AG09309 (cell line): ENCODE measurements at regions not wholly inside any gene's neighbourhood (a gene's known extent, or its start where the extent isn't known, plus 50 kb on each side); places are given as distances from the start of the nearest gene placed in this dataset.

ENCODE experiments used
- DNase-seq: peaks from one replicate; pipeline ENCODE4 v3.0.0-alpha.2; 2010; ENCODE audit warnings: low read depth
- H3K4me3 ChIP-seq: 2 replicates; pipeline ENCODE4 v1.5.1; 2011; ENCODE audit warnings: mild to moderate bottlenecking, low read depth, low read length, moderate library complexity; ENCODE audit not compliant: control insufficient read depth
- CTCF ChIP-seq: IDR thresholded peaks from 2 replicates; pipeline ENCODE4 v1.5.1; 2011; ENCODE audit warnings: mild to moderate bottlenecking, low read depth, low read length, inconsistent platforms; ENCODE audit not compliant: insufficient read depth, control insufficient read depth; ENCODE audit errors: missing control alignments

- no peak for TF ChIP-seq CTCF
Measured at GRCh38 chr16:6047325-6047724, 949.7 kb upstream of the EEF2KMT start.

GRCh38 chr16:6038941-6039645 is 941.5 kb upstream of the EEF2KMT start:
- no peak overlapping the region for H3K4me3 ChIP-seq
- DNase-seq: no peak
- no peak for TF ChIP-seq CTCF

More at GRCh38 chr16:6047325-6047724, 949.7 kb upstream of the EEF2KMT start:
- H3K4me3 ChIP-seq: no peak overlapping the region
- no peak for DNase-seq

GRCh38 chr16:6035161-6035560 is 937.6 kb upstream of the EEF2KMT start:
- TF ChIP-seq CTCF: no peak
- no peak overlapping the region for H3K4me3 ChIP-seq
- DNase-seq: no peak

- H3K4me3 ChIP-seq: no peak overlapping the region
- no peak for TF ChIP-seq CTCF
- DNase-seq: no peak
Measured at GRCh38 chr16:6034511-6034910, 936.9 kb upstream of the EEF2KMT start.

GRCh38 chr16:6032438-6032837 is 934.8 kb upstream of the EEF2KMT start:
- no peak for TF ChIP-seq CTCF
- DNase-seq: no peak
- H3K4me3 ChIP-seq: no peak overlapping the region

- no peak overlapping the region for H3K4me3 ChIP-seq
- no peak for TF ChIP-seq CTCF
- no peak for DNase-seq
Measured at GRCh38 chr16:6031567-6031966, 934.0 kb upstream of the EEF2KMT start.

GRCh38 chr16:6031102-6031501 is 933.5 kb upstream of the EEF2KMT start:
- H3K4me3 ChIP-seq: no peak overlapping the region
- no peak for DNase-seq
- TF ChIP-seq CTCF: no peak
